SK-N-SH (cell line): ENCODE measurements at regions not wholly inside any gene's neighbourhood (a gene's known extent, or its start where the extent isn't known, plus 50 kb on each side); places are given as distances from the start of the nearest gene placed in this dataset.

ENCODE experiments used
- CTCF ChIP-seq: fragments of 200-600 bp; sonication (generic); IDR thresholded peaks from 2 replicates; pipeline ENCODE4 v1.6.1; 2017; ENCODE audit warnings: antibody characterized with exemption, mild to moderate bottlenecking, moderate library complexity
- EP300 ChIP-seq, 2 experiments: IDR thresholded peaks; 2 replicates each; pipeline versions ENCODE4 v1.4.0 to v1.6.1; 2012; ENCODE audit warnings: borderline replicate concordance in 1 of 2, low read depth in 1 of 2, low read length in 1 of 2
- EZH2phosphoT487 ChIP-seq: fragments of 200-600 bp; sonication (generic); IDR thresholded peaks from 2 replicates; pipeline ENCODE4 v1.6.1; 2017; ENCODE audit warnings: low read depth, mixed run types, mild to moderate bottlenecking, antibody characterized with exemption, moderate library complexity, borderline replicate concordance
- FOXJ3 ChIP-seq: sonication (generic); formaldehyde crosslinking; IDR thresholded peaks from 2 replicates; pipeline ENCODE4 v1.5.1; 2020; ENCODE audit warnings: mild to moderate bottlenecking, missing genetic modification reagents
- FOXM1 ChIP-seq: IDR thresholded peaks from 2 replicates; pipeline ENCODE4 v1.4.0; 2012; ENCODE audit warnings: low read depth, mild to moderate bottlenecking
- GABPA ChIP-seq: IDR thresholded peaks from 2 replicates; pipeline ENCODE4 v1.4.0; 2012; ENCODE audit warnings: low read depth, mild to moderate bottlenecking
- RAD21 ChIP-seq: IDR thresholded peaks from 2 replicates; pipeline ENCODE4 v1.6.1; 2012; ENCODE audit warnings: mild to moderate bottlenecking, low read length
- REST ChIP-seq: IDR thresholded peaks from 2 replicates; pipeline ENCODE4 v1.6.1; 2012; ENCODE audit warnings: mild to moderate bottlenecking, low read depth, low read length, moderate library complexity
- RXRA ChIP-seq: IDR thresholded peaks from 2 replicates; pipeline ENCODE4 v1.4.0; 2012; ENCODE audit warnings: low read depth, mild to moderate bottlenecking, borderline replicate concordance
- SIN3A ChIP-seq: IDR thresholded peaks from 2 replicates; pipeline ENCODE4 v1.6.1; 2012; ENCODE audit warnings: low read depth, mild to moderate bottlenecking, low read length, moderate library complexity, borderline replicate concordance
- TCF12 ChIP-seq: IDR thresholded peaks from 2 replicates; pipeline ENCODE4 v1.4.0; 2012
- USF2 ChIP-seq: fragments of 150-350 bp; IDR thresholded peaks from 2 replicates; pipeline ENCODE4 v1.6.1; 2017; ENCODE audit warnings: antibody characterized with exemption, low read length, low read depth, borderline replicate concordance
- YY1 ChIP-seq: IDR thresholded peaks from 2 replicates; pipeline ENCODE4 v1.4.0; 2012; ENCODE audit warnings: low read depth, mild to moderate bottlenecking

- no peak for TF ChIP-seq YY1
- TF ChIP-seq SIN3A, result no peak
- TF ChIP-seq USF2, result no peak
- TF ChIP-seq CTCF, result no peak
- no peak for TF ChIP-seq RAD21
- no peak for TF ChIP-seq EP300 (IDR thresholded peaks at IDR 0.05; ENCODE audit: borderline replicate concordance in 1 of 2, low read depth in 1 of 2, low read length in 1 of 2)
- TF ChIP-seq FOXM1, result no peak
- no peak for TF ChIP-seq FOXJ3
- no peak for TF ChIP-seq GABPA
- TF ChIP-seq RXRA, result no peak
- no peak for TF ChIP-seq TCF12
- no peak for TF ChIP-seq EZH2phosphoT487
- TF ChIP-seq REST, result no peak
These were observed 79.3 kb upstream of the MDFIC start for GRCh38 chr7:114842551-114843065.
